Hematopoietic multipotent progenitor cell treated with erythropoietin and hydrocortisone succinate and interleukin-3 and kit ligand, for 4 days (in vitro differentiated cells): ENCODE measurements at regions not wholly inside any gene's neighbourhood (a gene's known extent, or its start where the extent isn't known, plus 50 kb on each side); places are given as distances from the start of the nearest gene placed in this dataset.
A peak's percentile ranks its signal among the peaks of the same experiment; 100 is the strongest.

Source experiments
- DNase-seq: peaks from one replicate; pipeline ENCODE4 v3.0.0-alpha.2; 2015

- no peak for DNase-seq
Measured at GRCh38 chr3:17938313-17938712, 195.9 kb upstream of the TBC1D5 start.

- DNase-seq, result no peak
Measured at GRCh38 chr3:17936736-17937480, 194.5 kb upstream of the TBC1D5 start.

GRCh38 chr3:17935222-17935621 is 192.8 kb upstream of the TBC1D5 start:
- DNase-seq, result no peak

GRCh38 chr3:17932136-17932771 is 189.8 kb upstream of the TBC1D5 start:
- DNase-seq, result peak; percentile 90

- DNase-seq, result peak; percentile 51
Measured at GRCh38 chr3:17931131-17931530, 188.7 kb upstream of the TBC1D5 start.

GRCh38 chr3:17928502-17929145 is 186.2 kb upstream of the TBC1D5 start:
- no peak for DNase-seq

GRCh38 chr3:17927036-17927435 is 184.6 kb upstream of the TBC1D5 start:
- no peak for DNase-seq

- no peak for DNase-seq
Measured at GRCh38 chr3:17915341-17915740, 172.9 kb upstream of the TBC1D5 start.

GRCh38 chr3:17913359-17913758 is 170.9 kb upstream of the TBC1D5 start:
- DNase-seq, result no peak

- peak; percentile 40 for DNase-seq
Measured at GRCh38 chr3:17911986-17912760, 169.7 kb upstream of the TBC1D5 start.

- DNase-seq, result peak; percentile 40
Measured at GRCh38 chr3:17910922-17911321, 168.5 kb upstream of the TBC1D5 start.

- peak; percentile 36 for DNase-seq
Measured at GRCh38 chr3:17909714-17910113, 167.3 kb upstream of the TBC1D5 start.

GRCh38 chr3:17908399-17909191 is 166.2 kb upstream of the TBC1D5 start:
- no peak for DNase-seq

GRCh38 chr3:17905996-17906395 is 163.6 kb upstream of the TBC1D5 start:
- DNase-seq, result peak; percentile 92

- peak; percentile 32 for DNase-seq
Measured at GRCh38 chr3:17901893-17902292, 159.5 kb upstream of the TBC1D5 start.

- DNase-seq, result peak; percentile 86
Measured at GRCh38 chr3:17894434-17895060, 152.1 kb upstream of the TBC1D5 start.

- DNase-seq, result no peak
Measured at GRCh38 chr3:17891139-17891856, 148.9 kb upstream of the TBC1D5 start.

GRCh38 chr3:17885986-17886385 is 143.6 kb upstream of the TBC1D5 start:
- DNase-seq, result no peak

GRCh38 chr3:17882981-17883380 is 140.6 kb upstream of the TBC1D5 start:
- no peak for DNase-seq

- no peak for DNase-seq
Measured at GRCh38 chr3:17877299-17877698, 134.9 kb upstream of the TBC1D5 start.

GRCh38 chr3:17874636-17875035 is 132.2 kb upstream of the TBC1D5 start:
- DNase-seq, result peak; percentile 55
